Esophagus squamous epithelium (tissue), 5 donors: ENCODE measurements at regions not wholly inside any gene's neighbourhood (a gene's known extent, or its start where the extent isn't known, plus 50 kb on each side); places are given as distances from the start of the nearest gene placed in this dataset.

ENCODE experiments used
- DNase-seq: peaks from one replicate; lab custom pipeline; 2025; lab: John Stamatoyannopoulos, UW
- H3K27ac ChIP-seq, 4 donors: fragments of 200-600 bp; sonication (generic); one replicate each; pipeline ENCODE4 v1.5.1; 2016 to 2019; ENCODE audit warnings: mild to moderate bottlenecking in 1 of 4
- H3K27me3 ChIP-seq, 4 donors: fragments of 200-600 bp; sonication (generic); 1 replicate in 3 of 4; 2 replicates in 1 of 4; pipeline versions ENCODE4 v1.5.1 to v1.6.0; 2017 to 2021; ENCODE audit warnings: antibody characterized with exemption in 1 of 4
- H3K36me3 ChIP-seq, 3 donors: fragments of 200-600 bp; sonication (generic); one replicate each; pipeline ENCODE4 v1.5.1; 2016 to 2019
- H3K4me1 ChIP-seq, 3 donors: fragments of 200-600 bp; sonication (generic); one replicate each; pipeline ENCODE4 v1.5.1; 2017 to 2019
- H3K4me3 ChIP-seq, 4 donors: fragments of 200-600 bp; sonication (generic); 1 replicate in 3 of 4; 2 replicates in 1 of 4; pipeline ENCODE4 v1.5.1; 2016 to 2019; ENCODE audit warnings: mild to moderate bottlenecking in 2 of 4, moderate library complexity in 1 of 4
- H3K9me3 ChIP-seq, 3 donors: fragments of 200-600 bp; sonication (generic); one replicate each; pipeline ENCODE4 v1.5.1; 2016 to 2019
- CTCF ChIP-seq, 6 experiments: fragments of 450-650 bp in 4 of 6; fragments of 200-600 bp in 2 of 6; sonication (generic) in 2 of 6; IDR thresholded peaks; one replicate each; pipeline ENCODE4 v1.5.1; 2016 to 2019; ENCODE audit warnings: antibody characterized with exemption in 6 of 6, mild to moderate bottlenecking in 4 of 6, moderate library complexity in 4 of 6
- POLR2A ChIP-seq, 4 donors: fragments of 450-650 bp; IDR thresholded peaks; one replicate each; pipeline ENCODE4 v1.6.1; 2017; ENCODE audit warnings: antibody characterized with exemption in 4 of 4, mild to moderate bottlenecking in 4 of 4, moderate library complexity in 3 of 4
- WGBS, 2 donors: methylation state at CpG; one replicate each; pipeline ENCODE4 v1.1.5; 2018; 5-methylcytosine and 5-hydroxymethylcytosine counted together
- intact Hi-C: fragments of 100-400 bp; cut with DNase I; formaldehyde crosslinking; loops from one replicate; pipeline ENCODE4 v1.15.0; 2022
- donor health status: DM: yes; HTN: yes; CAD: no.

- no peaks in the 10 kb centered on the region for H3K27me3 ChIP-seq
- 59 to 77% methylated on average over 4 to 8 of the region's 8 CpGs for WGBS, 2 donors
- DNase-seq: no peak
- H3K36me3 ChIP-seq: no peaks in the 10 kb centered on the region
- H3K4me3 ChIP-seq: no peak overlapping the region
- peaks cover 0 to 28% (median 9%) of the 10 kb centered on the region in 3 donors for H3K4me1 ChIP-seq
- H3K9me3 ChIP-seq: peaks cover 0 to 8% (median 6%) of the 10 kb centered on the region in 3 donors
- intact Hi-C loops: no loop called here
- TF ChIP-seq CTCF (IDR thresholded peaks at IDR 0.05) (no peak), POLR2A (IDR thresholded peaks at IDR 0.05) (no peak)
- H3K27ac ChIP-seq: peak overlapping the region in 2 of 4 donors; percentile 21 to 67
These were observed 232.8 kb downstream of the THBS2 start for GRCh38 chr6:169020821-169021220.

DNA sequence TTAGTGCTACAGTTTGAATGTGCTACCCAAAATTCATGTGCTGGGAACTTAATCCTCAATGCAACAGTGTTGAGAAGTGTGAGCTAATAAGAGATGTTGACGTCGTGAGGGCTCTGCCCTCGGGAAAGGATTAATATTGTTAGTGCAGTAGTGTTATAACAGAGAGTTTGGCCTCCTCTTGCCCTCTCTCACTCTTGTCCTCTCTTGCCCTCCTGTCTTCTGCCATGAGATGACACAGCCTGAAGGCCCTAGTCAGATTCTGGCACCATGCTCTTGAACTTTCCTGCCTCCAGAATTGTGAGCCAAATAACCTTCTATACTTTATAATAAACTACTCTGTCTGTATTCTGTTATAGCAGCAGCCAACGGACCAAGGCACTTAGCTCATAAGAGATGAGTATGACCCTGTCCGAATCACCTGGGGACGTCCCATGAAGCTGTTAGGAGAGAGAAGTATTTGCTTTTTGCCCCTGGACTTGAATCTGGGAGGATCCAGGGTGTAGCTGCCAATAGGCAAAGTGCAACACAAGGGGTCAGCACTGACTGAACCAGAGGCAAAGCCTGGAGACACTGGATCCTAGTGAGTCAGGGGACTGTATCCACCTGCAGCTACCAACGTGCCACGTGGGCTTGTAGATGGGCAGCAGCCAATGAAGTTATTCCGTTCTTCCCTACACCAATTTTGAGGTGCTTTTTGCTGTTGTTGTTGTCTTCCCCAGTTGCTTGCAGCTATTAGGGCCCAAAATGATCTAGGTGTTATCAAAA is 233.7 kb downstream of the THBS2 start:
- intact Hi-C loops: no loop called here
- Histone ChIP-seq H3K36me3 (no peaks in the 10 kb centered on the region), H3K27ac (peak overlapping the region in 3 of 4 donors; percentile 27 to 67 (median 47)), H3K9me3 (peaks cover 0 to 8% (median 6%) of the 10 kb centered on the region in 3 donors), H3K4me1 (peaks cover 0 to 28% (median 9%) of the 10 kb centered on the region in 3 donors), H3K4me3 (no peak overlapping the region), H3K27me3 (no peaks in the 10 kb centered on the region)
- no peak for DNase-seq
- peak in 1 of 6 experiments; percentile 30 for TF ChIP-seq CTCF (IDR thresholded peaks at IDR 0.05)
- no peak for TF ChIP-seq POLR2A (IDR thresholded peaks at IDR 0.05)
- 37 to 46% methylated on average over 8 to 9 of the region's 9 CpGs for WGBS, 2 donors

DNA sequence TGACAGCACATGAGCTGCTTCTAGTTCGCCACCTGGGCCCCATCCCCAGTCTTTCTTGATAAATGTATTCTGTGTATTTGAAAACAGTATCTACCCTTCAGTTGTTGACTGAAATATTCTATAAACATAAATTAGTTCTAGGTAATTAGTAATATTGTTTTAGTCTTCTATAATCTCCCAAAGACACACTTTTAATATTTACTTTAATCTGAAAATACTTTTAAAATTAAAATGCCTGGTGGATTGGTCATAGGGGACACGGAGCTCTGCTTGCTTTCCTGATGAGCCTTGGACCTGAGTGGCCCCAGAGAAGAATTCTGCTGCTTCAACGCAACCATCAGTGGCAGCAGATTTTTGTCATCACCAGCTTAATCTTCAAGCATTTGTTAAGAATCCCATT is 234.5 kb downstream of the THBS2 start:
- H3K36me3 ChIP-seq: no peaks in the 10 kb centered on the region
- WGBS, 2 donors: 55 to 69% methylated on average over 3 of the region's 3 CpGs
- peak overlapping the region in 2 of 4 donors; percentile 60 to 67 for H3K27ac ChIP-seq
- H3K9me3 ChIP-seq: peaks cover 0 to 8% (median 6%) of the 10 kb centered on the region in 3 donors
- intact Hi-C loops: no loop called here
- TF ChIP-seq CTCF (IDR thresholded peaks at IDR 0.05) (no peak), POLR2A (IDR thresholded peaks at IDR 0.05) (no peak)
- H3K4me3 ChIP-seq: no peak overlapping the region
- no peak for DNase-seq
- H3K27me3 ChIP-seq: no peaks in the 10 kb centered on the region
- H3K4me1 ChIP-seq: peaks cover 0 to 28% (median 9%) of the 10 kb centered on the region in 3 donors

GRCh38 chr6:169016758-169017157 is 236.9 kb downstream of the THBS2 start:
- Histone ChIP-seq H3K4me3 (no peak overlapping the region), H3K27ac (no peak overlapping the region), H3K4me1 (peaks cover 0 to 28% (median 9%) of the 10 kb centered on the region in 3 donors), H3K27me3 (no peaks in the 10 kb centered on the region), H3K9me3 (peaks cover 0 to 8% (median 6%) of the 10 kb centered on the region in 3 donors), H3K36me3 (no peaks in the 10 kb centered on the region)
- intact Hi-C loops: no loop called here
- no peak for DNase-seq
- TF ChIP-seq CTCF (IDR thresholded peaks at IDR 0.05): no peak
- TF ChIP-seq POLR2A (IDR thresholded peaks at IDR 0.05): no peak
